22Rv1 (cell line): ENCODE measurements at regions not wholly inside any gene's neighbourhood (a gene's known extent, or its start where the extent isn't known, plus 50 kb on each side); places are given as distances from the start of the nearest gene placed in this dataset.
"Not testable (repeated sequence)": the region's sequence is repeated elsewhere in the genome, so short reads cannot be mapped to it uniquely, and the experiment has no call there.

Experiments
- H3K27ac ChIP-seq: fragments of 450-650 bp; 2 replicates; pipeline ENCODE4 v1.5.1; 2017
- CTCF ChIP-seq: fragments of 450-650 bp; IDR thresholded peaks from 2 replicates; pipeline ENCODE4 v1.5.1; 2017; ENCODE audit warnings: mild to moderate bottlenecking
- ZFX ChIP-seq: fragments of 450-650 bp; IDR thresholded peaks from 2 replicates; pipeline ENCODE4 v1.6.1; 2017; ENCODE audit warnings: antibody characterized with exemption, borderline replicate concordance

GRCh38 chr15:26073430-26074333, 210.6 kb upstream of the ATP10A start:
- no peak for TF ChIP-seq ZFX
- no peak overlapping the region for H3K27ac ChIP-seq

- no peak for TF ChIP-seq CTCF
- no peak for TF ChIP-seq ZFX
- H3K27ac ChIP-seq: no peak overlapping the region
Measured at GRCh38 chr15:26070095-26070532, 207.0 kb upstream of the ATP10A start.

- no peak overlapping the region for H3K27ac ChIP-seq
- TF ChIP-seq CTCF (no peak), ZFX (no peak)
Measured at GRCh38 chr15:26069231-26069641, 206.1 kb upstream of the ATP10A start.

GRCh38 chr15:26066896-26067295, 203.8 kb upstream of the ATP10A start:
- no peak overlapping the region for H3K27ac ChIP-seq
- no peak for TF ChIP-seq CTCF
- TF ChIP-seq ZFX: no peak

- TF ChIP-seq ZFX (no peak), CTCF (no peak)
- H3K27ac ChIP-seq: no peak overlapping the region
Measured at GRCh38 chr15:26065723-26066122, 202.6 kb upstream of the ATP10A start.

- TF ChIP-seq CTCF: no peak
- TF ChIP-seq ZFX: no peak
- H3K27ac ChIP-seq: no peak overlapping the region
Measured at GRCh38 chr15:26061248-26061647, 198.1 kb upstream of the ATP10A start.

- H3K27ac ChIP-seq: not testable (repeated sequence)
Measured at GRCh38 chr15:26056766-26057165, 193.6 kb upstream of the ATP10A start.

GRCh38 chr15:26051761-26052675, 188.9 kb upstream of the ATP10A start:
- TF ChIP-seq CTCF (no peak), ZFX (no peak)
- H3K27ac ChIP-seq: no peak overlapping the region
